SK-N-SH (cell line): ENCODE measurements at regions not wholly inside any gene's neighbourhood (a gene's known extent, or its start where the extent isn't known, plus 50 kb on each side); places are given as distances from the start of the nearest gene placed in this dataset.

ENCODE experiments used
- CTCF ChIA-PET: fragments of 300-600, 350-600 bp; formaldehyde crosslinking; extraction: SDS; loops from one replicate; lab custom pipeline; 2021; lab: Yijun Ruan, JAX
- POLR2A ChIA-PET: fragments of 350-600 bp; sonication (Branson Sonifier 250); formaldehyde crosslinking; extraction: SDS; loops from one replicate; lab custom pipeline; 2020; ENCODE audit warnings: antibody characterized with exemption, inconsistent platforms; lab: Yijun Ruan, JAX
- DNase-seq: peaks from one replicate; pipeline ENCODE4 v3.0.0; 2012
- H2AFZ ChIP-seq: fragments of 200-600 bp; sonication (generic); 2 replicates; pipeline ENCODE4 v1.8.1; 2016; ENCODE audit warnings: antibody characterized with exemption, mild to moderate bottlenecking, low read depth
- H3F3A ChIP-seq: fragments of 200-600 bp; sonication (generic); replicated peaks from 2 replicates; pipeline ENCODE3; 2016; ENCODE audit warnings: antibody characterized with exemption, mild to moderate bottlenecking; ENCODE audit not compliant: insufficient read depth
- H3K27ac ChIP-seq, 2 experiments: fragments of 200-500 bp in 1 of 2; fragments of 200-600 bp in 1 of 2; sonication (Bioruptor generic) in 1 of 2; sonication (generic), shearing (Covaris generic) in 1 of 2; 2 replicates each; pipeline versions ENCODE4 v1.5.1 to v1.6.1; 2014 to 2016; ENCODE audit warnings: low read depth in 2 of 2, inconsistent platforms in 1 of 2, low read length in 1 of 2, mild to moderate bottlenecking in 1 of 2, mixed read lengths in 1 of 2
- H3K27me3 ChIP-seq: fragments of 200-600 bp; sonication (generic), shearing (Covaris generic); 2 replicates; pipeline ENCODE4 v1.6.1; 2016; ENCODE audit warnings: mixed run types; ENCODE audit not compliant: insufficient read depth
- H3K36me3 ChIP-seq, 2 experiments: fragments of 200-500 bp in 1 of 2; fragments of 200-600 bp in 1 of 2; sonication (Bioruptor generic) in 1 of 2; sonication (generic) in 1 of 2; replicated peaks in 1 of 2; 2 replicates each; pipeline versions ENCODE3 to v1.5.1; 2014 to 2016; ENCODE audit warnings: low read length in 1 of 2, mild to moderate bottlenecking in 1 of 2; ENCODE audit not compliant: insufficient read depth in 2 of 2, control insufficient read depth in 1 of 2
- H3K4me1 ChIP-seq, 2 experiments: fragments of 200-500 bp in 1 of 2; fragments of 200-600 bp in 1 of 2; sonication (Bioruptor generic) in 1 of 2; sonication (generic), shearing (Covaris generic) in 1 of 2; 2 replicates each; pipeline versions ENCODE4 v1.5.1 to v1.6.1; 2014 to 2016; ENCODE audit warnings: low read depth in 1 of 2, low read length in 1 of 2, mixed run types in 1 of 2; ENCODE audit not compliant: insufficient read depth in 2 of 2, control insufficient read depth in 1 of 2
- H3K4me2 ChIP-seq: fragments of 200-600 bp; sonication (generic), shearing (Covaris generic); 2 replicates; pipeline ENCODE4 v1.6.1; 2017; ENCODE audit warnings: mixed run types
- H3K4me3 ChIP-seq, 2 experiments: fragments of 200-500 bp in 1 of 2; fragments of 200-600 bp in 1 of 2; sonication (Bioruptor generic) in 1 of 2; sonication (generic), shearing (Covaris generic) in 1 of 2; 2 replicates each; pipeline versions ENCODE4 v1.5.1 to v1.8.1; 2014 to 2016; ENCODE audit warnings: low read depth in 2 of 2, inconsistent platforms in 1 of 2, low read length in 1 of 2, mild to moderate bottlenecking in 1 of 2, mixed read lengths in 1 of 2, moderate library complexity in 1 of 2
- H3K79me2 ChIP-seq: fragments of 200-600 bp; sonication (generic); 2 replicates; pipeline ENCODE4 v1.8.1; 2017; ENCODE audit warnings: mild to moderate bottlenecking; ENCODE audit not compliant: insufficient read depth
- H3K9ac ChIP-seq: fragments of 200-600 bp; sonication (generic); 2 replicates; pipeline ENCODE4 v1.6.1; 2017; ENCODE audit warnings: mixed run types
- H3K9me2 ChIP-seq: fragments of 200-600 bp; sonication (generic); 2 replicates; pipeline ENCODE4 v1.6.1; 2017; ENCODE audit warnings: mixed run types
- H3K9me3 ChIP-seq: fragments of 200-600 bp; sonication (generic); 2 replicates; pipeline ENCODE4 v1.6.1; 2017; ENCODE audit warnings: mixed run types, mild to moderate bottlenecking, moderate library complexity
- H4K20me1 ChIP-seq: fragments of 200-600 bp; sonication (generic); 2 replicates; pipeline ENCODE4 v1.6.1; 2017; ENCODE audit warnings: mild to moderate bottlenecking, mixed run types; ENCODE audit not compliant: insufficient read depth
- CHD2 ChIP-seq: fragments of 150-350 bp; IDR thresholded peaks from 2 replicates; pipeline ENCODE4 v1.6.1; 2018; ENCODE audit warnings: low read length; ENCODE audit not compliant: partially characterized antibody
- FOXM1 ChIP-seq: IDR thresholded peaks from 2 replicates; pipeline ENCODE4 v1.4.0; 2012; ENCODE audit warnings: low read depth, mild to moderate bottlenecking
- GABPA ChIP-seq: IDR thresholded peaks from 2 replicates; pipeline ENCODE4 v1.4.0; 2012; ENCODE audit warnings: low read depth, mild to moderate bottlenecking
- IRF3 ChIP-seq: fragments of 150-350 bp; IDR thresholded peaks from 2 replicates; pipeline ENCODE4 v1.6.1; 2016; ENCODE audit warnings: mild to moderate bottlenecking, low read depth, low read length
- MEF2A ChIP-seq: IDR thresholded peaks from 2 replicates; pipeline ENCODE4 v1.4.0; 2012; ENCODE audit warnings: low read depth, borderline replicate concordance
- RCOR1 ChIP-seq: fragments of 150-350 bp; IDR thresholded peaks from 2 replicates; pipeline ENCODE4 v1.6.1; 2017; ENCODE audit warnings: antibody characterized with exemption, low read length
- RXRA ChIP-seq: IDR thresholded peaks from 2 replicates; pipeline ENCODE4 v1.4.0; 2012; ENCODE audit warnings: low read depth, mild to moderate bottlenecking, borderline replicate concordance
- YY1 ChIP-seq: IDR thresholded peaks from 2 replicates; pipeline ENCODE4 v1.4.0; 2012; ENCODE audit warnings: low read depth, mild to moderate bottlenecking
- WGBS: methylation state at CpG from one replicate; pipeline ENCODE4 v1.1.6; 2017; ENCODE audit warnings: low lambda C conversion rate; 5-methylcytosine and 5-hydroxymethylcytosine counted together
- TF ChIP-seq, protein P1 (sequence below): IDR thresholded peaks from 2 replicates; pipeline ENCODE4 v1.6.1; 2012; ENCODE audit warnings: mild to moderate bottlenecking, low read depth, low read length, moderate library complexity
- TF ChIP-seq, protein P2 (sequence below): IDR thresholded peaks from 2 replicates; pipeline ENCODE4 v1.4.0; 2012; ENCODE audit warnings: low read depth, borderline replicate concordance
- TF ChIP-seq, protein P3 (sequence below): fragments of 200-600 bp; sonication (generic); IDR thresholded peaks from 2 replicates; pipeline ENCODE4 v1.6.1; 2017; ENCODE audit warnings: antibody characterized with exemption, mild to moderate bottlenecking, moderate library complexity

DNA sequence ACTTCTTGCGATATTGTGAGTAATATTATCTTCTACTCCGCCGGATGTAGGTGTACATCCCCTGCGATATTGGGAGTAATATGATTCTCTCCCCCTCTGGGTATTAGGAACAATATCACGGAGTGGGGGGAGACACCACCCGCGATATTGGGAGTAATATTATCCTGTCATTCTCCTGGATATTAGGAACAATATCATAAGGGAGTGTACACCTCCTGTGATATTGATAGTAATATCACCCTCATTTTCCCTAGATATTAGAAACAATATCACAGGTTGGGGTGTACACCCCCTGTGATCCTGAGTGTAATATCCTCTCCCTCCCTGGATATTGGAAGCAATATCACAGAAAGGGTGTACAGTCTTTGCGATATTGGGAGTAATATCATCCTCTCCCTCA is 64.3 kb upstream of the CEACAM21 start:
- POLR2A ChIA-PET = no interaction called here

More for the DNA sequence above, 64.3 kb upstream of the CEACAM21 start:
- Histone ChIP-seq H2AFZ (no peak overlapping the region), H3K27me3 (peaks cover 86% of the 10 kb centered on the region), H3K4me2 (no peak overlapping the region), H3K9me2 (no peaks in the 10 kb centered on the region), H3K4me3 (no peak overlapping the region), H3K4me1 (no peaks in the 10 kb centered on the region), H3F3A (no peaks in the 10 kb centered on the region), H4K20me1 (no peaks in the 10 kb centered on the region), H3K9me3 (no peaks in the 10 kb centered on the region), H3K79me2 (no peaks in the 10 kb centered on the region), H3K27ac (no peak overlapping the region), H3K36me3 (no peaks in the 10 kb centered on the region), H3K9ac (no peak overlapping the region)
- 40% methylated on average over 8 of the region's 8 CpGs for WGBS
- CTCF ChIA-PET = no interaction called here
- no peak for DNase-seq
- TF ChIP-seq RCOR1 = no peak
- TF ChIP-seq GABPA = no peak
- TF ChIP-seq, protein P1, sequence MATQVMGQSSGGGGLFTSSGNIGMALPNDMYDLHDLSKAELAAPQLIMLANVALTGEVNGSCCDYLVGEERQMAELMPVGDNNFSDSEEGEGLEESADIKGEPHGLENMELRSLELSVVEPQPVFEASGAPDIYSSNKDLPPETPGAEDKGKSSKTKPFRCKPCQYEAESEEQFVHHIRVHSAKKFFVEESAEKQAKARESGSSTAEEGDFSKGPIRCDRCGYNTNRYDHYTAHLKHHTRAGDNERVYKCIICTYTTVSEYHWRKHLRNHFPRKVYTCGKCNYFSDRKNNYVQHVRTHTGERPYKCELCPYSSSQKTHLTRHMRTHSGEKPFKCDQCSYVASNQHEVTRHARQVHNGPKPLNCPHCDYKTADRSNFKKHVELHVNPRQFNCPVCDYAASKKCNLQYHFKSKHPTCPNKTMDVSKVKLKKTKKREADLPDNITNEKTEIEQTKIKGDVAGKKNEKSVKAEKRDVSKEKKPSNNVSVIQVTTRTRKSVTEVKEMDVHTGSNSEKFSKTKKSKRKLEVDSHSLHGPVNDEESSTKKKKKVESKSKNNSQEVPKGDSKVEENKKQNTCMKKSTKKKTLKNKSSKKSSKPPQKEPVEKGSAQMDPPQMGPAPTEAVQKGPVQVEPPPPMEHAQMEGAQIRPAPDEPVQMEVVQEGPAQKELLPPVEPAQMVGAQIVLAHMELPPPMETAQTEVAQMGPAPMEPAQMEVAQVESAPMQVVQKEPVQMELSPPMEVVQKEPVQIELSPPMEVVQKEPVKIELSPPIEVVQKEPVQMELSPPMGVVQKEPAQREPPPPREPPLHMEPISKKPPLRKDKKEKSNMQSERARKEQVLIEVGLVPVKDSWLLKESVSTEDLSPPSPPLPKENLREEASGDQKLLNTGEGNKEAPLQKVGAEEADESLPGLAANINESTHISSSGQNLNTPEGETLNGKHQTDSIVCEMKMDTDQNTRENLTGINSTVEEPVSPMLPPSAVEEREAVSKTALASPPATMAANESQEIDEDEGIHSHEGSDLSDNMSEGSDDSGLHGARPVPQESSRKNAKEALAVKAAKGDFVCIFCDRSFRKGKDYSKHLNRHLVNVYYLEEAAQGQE = no peak
- TF ChIP-seq RXRA = no peak
- no peak for TF ChIP-seq YY1
- TF ChIP-seq, protein P2, sequence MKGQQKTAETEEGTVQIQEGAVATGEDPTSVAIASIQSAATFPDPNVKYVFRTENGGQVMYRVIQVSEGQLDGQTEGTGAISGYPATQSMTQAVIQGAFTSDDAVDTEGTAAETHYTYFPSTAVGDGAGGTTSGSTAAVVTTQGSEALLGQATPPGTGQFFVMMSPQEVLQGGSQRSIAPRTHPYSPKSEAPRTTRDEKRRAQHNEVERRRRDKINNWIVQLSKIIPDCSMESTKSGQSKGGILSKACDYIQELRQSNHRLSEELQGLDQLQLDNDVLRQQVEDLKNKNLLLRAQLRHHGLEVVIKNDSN = no peak
- no peak for TF ChIP-seq MEF2A
- TF ChIP-seq, protein P3, sequence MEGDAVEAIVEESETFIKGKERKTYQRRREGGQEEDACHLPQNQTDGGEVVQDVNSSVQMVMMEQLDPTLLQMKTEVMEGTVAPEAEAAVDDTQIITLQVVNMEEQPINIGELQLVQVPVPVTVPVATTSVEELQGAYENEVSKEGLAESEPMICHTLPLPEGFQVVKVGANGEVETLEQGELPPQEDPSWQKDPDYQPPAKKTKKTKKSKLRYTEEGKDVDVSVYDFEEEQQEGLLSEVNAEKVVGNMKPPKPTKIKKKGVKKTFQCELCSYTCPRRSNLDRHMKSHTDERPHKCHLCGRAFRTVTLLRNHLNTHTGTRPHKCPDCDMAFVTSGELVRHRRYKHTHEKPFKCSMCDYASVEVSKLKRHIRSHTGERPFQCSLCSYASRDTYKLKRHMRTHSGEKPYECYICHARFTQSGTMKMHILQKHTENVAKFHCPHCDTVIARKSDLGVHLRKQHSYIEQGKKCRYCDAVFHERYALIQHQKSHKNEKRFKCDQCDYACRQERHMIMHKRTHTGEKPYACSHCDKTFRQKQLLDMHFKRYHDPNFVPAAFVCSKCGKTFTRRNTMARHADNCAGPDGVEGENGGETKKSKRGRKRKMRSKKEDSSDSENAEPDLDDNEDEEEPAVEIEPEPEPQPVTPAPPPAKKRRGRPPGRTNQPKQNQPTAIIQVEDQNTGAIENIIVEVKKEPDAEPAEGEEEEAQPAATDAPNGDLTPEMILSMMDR = no peak
- no peak for TF ChIP-seq FOXM1
- TF ChIP-seq CHD2 = no peak
- TF ChIP-seq IRF3 = no peak
